Activated CD8-positive, alpha-beta memory T cell treated with anti-CD3 and anti-CD28 coated beads, Interleukin-2, amount 50 U/mL, for 24 hours (primary cell): ENCODE measurements at regions not wholly inside any gene's neighbourhood (a gene's known extent, or its start where the extent isn't known, plus 50 kb on each side); places are given as distances from the start of the nearest gene placed in this dataset.

ENCODE experiments used
- DNase-seq: peaks from one replicate; pipeline ENCODE4 v3.0.0-alpha.2; 2020; ENCODE audit errors: extremely low read depth

DNA sequence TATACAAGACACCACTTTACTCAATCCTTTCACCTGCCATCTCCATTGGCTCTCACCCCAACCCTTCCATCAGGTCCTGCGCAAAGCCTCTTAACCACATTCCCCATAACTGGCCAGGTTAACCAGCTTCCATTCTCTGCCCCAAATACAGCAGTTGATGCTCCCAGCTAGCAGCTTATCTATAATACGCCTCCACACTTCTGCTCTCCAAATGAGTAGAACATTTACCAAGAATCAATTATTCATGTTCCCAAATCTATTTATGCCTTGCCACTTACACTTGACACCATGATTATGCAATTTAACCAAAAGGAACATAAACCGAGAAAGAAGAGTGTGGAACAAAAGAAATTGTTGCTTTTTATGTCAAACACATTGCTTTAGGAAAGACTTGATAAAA is 103.7 kb upstream of the TPM1 start:
- no peak for DNase-seq

DNA sequence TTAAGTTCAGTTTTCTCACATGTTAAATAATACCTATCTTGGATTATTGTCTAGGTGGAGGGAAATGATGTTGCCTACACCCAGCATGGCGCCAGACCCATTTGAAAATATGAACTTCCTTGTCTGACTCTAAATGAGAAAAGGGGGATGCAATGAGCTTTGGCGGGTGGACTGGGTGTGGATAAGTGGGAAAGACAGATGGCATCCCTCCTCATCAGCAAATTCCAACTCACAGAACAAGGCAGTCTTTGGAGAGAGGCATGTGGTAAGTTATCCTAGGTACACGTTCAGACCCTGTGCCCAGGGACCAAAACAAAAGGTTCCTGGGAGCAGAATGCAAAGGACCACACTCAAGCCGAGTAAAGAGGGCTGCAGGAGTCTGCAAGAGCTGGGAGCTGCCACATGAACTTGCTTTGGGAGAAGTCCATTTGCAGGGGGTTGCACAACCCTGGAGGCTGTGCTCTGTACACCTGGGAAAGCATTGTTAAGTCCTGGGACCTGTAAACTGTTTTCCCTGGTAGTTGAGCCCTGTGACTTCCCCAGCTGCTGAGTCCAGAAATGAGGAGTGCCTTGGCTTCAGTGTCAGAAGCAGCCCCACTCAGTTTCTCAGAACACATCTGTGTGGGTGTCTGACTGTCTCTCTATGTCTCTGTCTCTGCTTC is 102.3 kb upstream of the TPM1 start:
- no peak for DNase-seq

GRCh38 chr15:62940755-62941361 is 101.7 kb upstream of the TPM1 start:
- no peak for DNase-seq

- no peak for DNase-seq
These were observed 100.8 kb upstream of the TPM1 start for GRCh38 chr15:62941699-62942098.

GRCh38 chr15:62942428-62942827 is 100.1 kb upstream of the TPM1 start:
- DNase-seq = no peak

GRCh38 chr15:62945063-62945462 is 97.5 kb upstream of the TPM1 start:
- no peak for DNase-seq

DNA sequence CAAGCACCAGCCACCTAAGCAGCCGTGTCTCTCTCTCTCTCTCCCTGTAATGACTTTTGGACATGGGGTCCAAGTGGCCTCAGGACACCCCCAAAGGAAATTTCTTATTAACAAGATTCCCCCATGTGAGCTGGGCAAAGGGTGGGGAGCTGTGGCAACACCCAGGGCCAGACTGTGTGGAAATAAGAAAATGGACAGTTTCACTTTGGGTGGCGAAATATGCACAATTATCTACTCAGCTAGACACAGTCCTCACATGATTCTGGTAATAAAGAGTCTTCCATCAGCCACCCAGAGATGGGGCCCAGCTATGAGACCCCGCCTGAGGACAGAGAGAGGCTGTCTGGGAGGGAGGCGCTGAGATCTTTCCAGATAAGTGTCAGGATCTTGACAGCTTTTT is 96.8 kb upstream of the TPM1 start:
- no peak for DNase-seq

- DNase-seq = no peak
These were observed 95.6 kb upstream of the TPM1 start for GRCh38 chr15:62946940-62947339.

- no peak for DNase-seq
These were observed 92.0 kb upstream of the TPM1 start for GRCh38 chr15:62950462-62950931.

DNA sequence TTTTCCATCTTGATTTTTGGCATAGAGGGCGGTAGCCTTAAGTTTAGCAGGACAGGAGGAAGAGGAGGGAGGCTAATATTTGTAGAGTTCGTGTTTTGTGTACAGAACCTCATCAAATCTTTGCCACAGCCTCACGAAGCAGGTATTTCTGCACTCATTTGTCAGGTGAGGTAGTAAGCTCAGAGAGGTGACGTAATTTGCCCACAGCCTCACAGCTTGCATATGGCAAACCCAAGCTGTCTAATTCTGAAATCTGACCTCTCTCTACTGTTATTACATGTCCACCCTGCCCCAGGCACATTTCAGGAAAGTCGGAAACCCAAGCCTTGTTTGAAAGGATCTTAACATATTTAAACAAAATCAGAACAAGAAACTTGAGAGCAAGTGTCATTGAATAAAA is 91.1 kb upstream of the TPM1 start:
- DNase-seq = no peak

- DNase-seq = no peak
These were observed 89.5 kb upstream of the TPM1 start for GRCh38 chr15:62953021-62953420.

DNA sequence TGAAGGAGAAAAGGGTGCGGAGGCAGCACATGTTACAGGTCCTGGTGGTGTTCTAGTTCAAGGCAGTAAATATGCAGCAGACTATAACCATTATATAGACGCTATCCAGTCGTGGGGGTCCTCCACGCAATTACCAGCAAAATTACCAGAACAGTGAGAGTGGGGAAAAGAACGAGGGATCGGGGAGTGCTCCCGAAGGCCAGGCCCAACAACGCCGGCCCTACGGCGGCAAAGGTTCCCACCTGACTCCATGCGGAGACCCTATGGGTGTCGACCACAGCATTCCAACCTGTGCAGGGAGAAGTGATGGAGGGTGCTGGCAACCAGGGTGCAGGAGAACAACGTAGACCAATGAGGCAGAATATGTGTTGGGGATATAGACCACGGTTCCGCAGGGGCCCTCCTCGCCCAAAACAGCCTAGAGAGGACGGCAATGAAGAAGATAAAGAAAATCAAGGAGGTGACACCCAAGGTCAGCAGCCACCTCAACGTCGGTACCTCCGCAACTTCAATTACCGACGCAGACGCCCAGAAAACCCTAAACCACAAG is 89.0 kb upstream of the TPM1 start:
- no peak for DNase-seq

DNA sequence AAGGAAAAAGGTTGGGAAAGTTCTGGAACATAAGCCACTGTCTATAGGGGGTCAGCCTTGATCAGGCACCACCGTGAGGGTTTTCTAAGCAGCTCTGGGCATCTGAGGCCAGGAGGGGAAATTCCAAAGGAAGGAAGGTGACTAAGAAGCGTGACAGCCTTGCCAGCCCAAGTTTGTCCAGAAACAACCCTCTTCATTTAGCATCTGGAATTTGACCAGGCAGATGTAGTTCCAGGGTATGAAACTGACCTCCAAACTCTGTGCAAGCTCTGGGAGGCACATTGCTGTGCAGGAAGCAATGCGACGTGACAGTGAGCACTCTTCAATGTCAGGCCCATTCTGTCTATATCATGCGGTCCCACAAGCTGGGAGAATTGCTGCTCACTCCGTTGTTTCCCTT is 85.4 kb upstream of the TPM1 start:
- no peak for DNase-seq

- no peak for DNase-seq
These were observed 83.8 kb upstream of the TPM1 start for GRCh38 chr15:62958528-62959363.

DNA sequence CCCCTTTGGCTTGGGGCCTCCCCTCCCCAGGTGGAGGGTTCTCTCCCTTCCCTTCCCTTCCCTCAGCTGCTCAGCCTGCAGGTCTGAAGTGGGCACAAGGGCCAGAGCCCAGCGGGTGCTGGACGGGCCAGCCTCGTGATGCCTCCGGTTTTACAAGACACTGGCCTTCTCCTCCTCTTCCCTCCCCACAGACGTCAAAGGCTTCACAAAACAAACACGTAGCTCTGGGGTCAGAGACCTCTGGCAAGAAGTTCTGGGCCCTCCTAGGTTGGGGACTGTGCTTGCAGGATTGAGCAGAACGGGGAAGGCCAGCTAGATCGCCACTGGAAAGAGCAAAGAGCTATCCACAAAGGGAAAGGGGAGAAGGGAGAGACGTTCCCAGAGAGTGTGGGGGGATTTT is 81.4 kb upstream of the TPM1 start:
- no peak for DNase-seq

- DNase-seq = no peak
These were observed 80.2 kb upstream of the TPM1 start for GRCh38 chr15:62962101-62962995.

GRCh38 chr15:62964251-62964650 is 78.3 kb upstream of the TPM1 start:
- no peak for DNase-seq

DNA sequence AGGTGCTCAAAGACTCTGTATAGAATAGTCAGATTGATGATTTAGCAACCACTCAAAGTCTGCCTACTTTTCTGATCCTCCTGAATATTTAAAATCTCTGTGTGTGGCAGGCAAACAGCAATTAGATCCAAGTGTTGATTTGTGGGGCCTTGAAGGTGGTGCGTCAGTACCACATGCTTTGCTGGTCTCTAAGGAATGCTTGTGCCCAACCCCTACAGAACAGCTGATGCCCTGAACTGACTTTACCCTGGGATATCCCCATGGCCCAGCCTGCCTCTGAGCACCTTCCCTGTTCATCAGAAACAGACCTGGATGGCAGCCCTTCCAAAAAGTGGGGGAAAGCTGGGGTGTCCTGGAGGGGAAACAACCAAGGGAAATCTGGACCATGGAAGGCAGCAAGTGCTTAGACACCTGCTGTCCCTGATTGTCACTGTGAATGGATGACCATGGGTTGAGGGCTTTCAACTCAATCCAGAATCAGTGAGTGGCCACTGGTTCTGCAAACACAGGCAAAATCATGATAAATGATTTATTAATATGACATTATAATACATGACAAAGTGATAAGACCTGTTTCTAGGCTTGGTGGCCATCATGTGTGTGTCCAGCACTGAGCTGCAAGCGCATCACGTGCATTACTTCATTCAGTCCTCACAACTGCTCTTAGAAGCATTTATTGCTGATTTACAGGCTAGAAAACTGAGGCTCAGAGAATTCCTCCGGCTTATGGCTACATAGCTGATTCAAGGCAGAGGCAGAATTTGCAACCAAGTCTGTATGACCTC is 76.1 kb upstream of the TPM1 start:
- no peak for DNase-seq

- no peak for DNase-seq
These were observed 73.8 kb upstream of the TPM1 start for GRCh38 chr15:62968699-62969098.

GRCh38 chr15:62969442-62970089 is 73.0 kb upstream of the TPM1 start:
- DNase-seq = no peak
